Left ventricle myocardium superior (tissue), 1 donor: ENCODE measurements at regions not wholly inside any gene's neighbourhood (a gene's known extent, or its start where the extent isn't known, plus 50 kb on each side); places are given as distances from the start of the nearest gene placed in this dataset.
"Not testable (repeated sequence)": the region's sequence is repeated elsewhere in the genome, so short reads cannot be mapped to it uniquely, and the experiment has no call there.

Experiments used
- ATAC-seq: fragments of 200-7000 bp; cut with Tn5 transposase; one replicate; pipeline ENCODE4 v1.9.1; 2020; ENCODE audit warnings: mild to moderate bottlenecking, moderate library complexity
- DNase-seq: peaks from one replicate; pipeline ENCODE4 v3.0.0-alpha.2; 2020
- intact Hi-C: fragments of 100-400 bp; cut with micrococcal nuclease; formaldehyde crosslinking; loops from one replicate; pipeline ENCODE4 v1.11.0; 2022
- donor health status: DM: no; HTN: yes; CAD: no; lungs with severe emphysema.

GRCh38 chr16:46519063-46519462 lies 102.1 kb downstream of the SHCBP1 start:
- ATAC-seq (no peak), DNase-seq (no peak)
- intact Hi-C loops = no loop called here

GRCh38 chr16:46496701-46497100 lies 124.5 kb downstream of the SHCBP1 start:
- intact Hi-C loops = no loop called here
- DNase-seq (no peak), ATAC-seq (no peak)

GRCh38 chr16:46482895-46483294 lies 138.3 kb downstream of the SHCBP1 start:
- ATAC-seq = no peak
- intact Hi-C loops = no loop called here
- no peak for DNase-seq

- no peak for DNase-seq
- intact Hi-C loops = no loop called here
- ATAC-seq = no peak
Measured at GRCh38 chr16:46466239-46466638, 154.9 kb downstream of the SHCBP1 start.

- intact Hi-C loops, DNase-seq, ATAC-seq: not testable (repeated sequence)
Measured at GRCh38 chr16:46454801-46455200, 166.4 kb downstream of the SHCBP1 start.

GRCh38 chr16:46428108-46429061 lies 192.8 kb downstream of the SHCBP1 start:
- intact Hi-C loops = no loop called here

GRCh38 chr16:46427340-46428107 lies 193.7 kb downstream of the SHCBP1 start:
- DNase-seq (no peak), ATAC-seq (no peak)
- intact Hi-C loops = no loop called here

More at GRCh38 chr16:46428108-46429061, 192.8 kb downstream of the SHCBP1 start:
- ATAC-seq = no peak
- DNase-seq = no peak

GRCh38 chr16:46426336-46426735 lies 194.8 kb downstream of the SHCBP1 start:
- ATAC-seq (no peak), DNase-seq (no peak)
- intact Hi-C loops = no loop called here

GRCh38 chr16:46404028-46404427 lies 217.2 kb downstream of the SHCBP1 start:
- DNase-seq = no peak
- no peak for ATAC-seq
- intact Hi-C loops = no loop called here

GRCh38 chr16:46398559-46398958 lies 222.6 kb downstream of the SHCBP1 start:
- ATAC-seq, DNase-seq, intact Hi-C loops: not testable (repeated sequence)

- DNase-seq, intact Hi-C loops, ATAC-seq: not testable (repeated sequence)
Measured at GRCh38 chr16:46396883-46397270, 224.3 kb downstream of the SHCBP1 start.

GRCh38 chr16:46396131-46396882 lies 224.9 kb downstream of the SHCBP1 start:
- ATAC-seq, DNase-seq, intact Hi-C loops: not testable (repeated sequence)

GRCh38 chr16:46395391-46395921 lies 225.7 kb downstream of the SHCBP1 start:
- DNase-seq, ATAC-seq, intact Hi-C loops: not testable (repeated sequence)

- intact Hi-C loops, ATAC-seq, DNase-seq: not testable (repeated sequence)
Measured at GRCh38 chr16:46394963-46395362, 226.2 kb downstream of the SHCBP1 start.

GRCh38 chr16:46394149-46394548 lies 227.0 kb downstream of the SHCBP1 start:
- DNase-seq, intact Hi-C loops, ATAC-seq: not testable (repeated sequence)

GRCh38 chr16:46392930-46393722 lies 228.1 kb downstream of the SHCBP1 start:
- ATAC-seq, DNase-seq, intact Hi-C loops: not testable (repeated sequence)

GRCh38 chr16:46390660-46391462 lies 230.3 kb downstream of the SHCBP1 start:
- DNase-seq, ATAC-seq, intact Hi-C loops: not testable (repeated sequence)
